ENCODE measurements at regions not wholly inside any gene's neighbourhood (a gene's known extent, or its start where the extent isn't known, plus 50 kb on each side); places are given as distances from the start of the nearest gene placed in this dataset.

DNA sequence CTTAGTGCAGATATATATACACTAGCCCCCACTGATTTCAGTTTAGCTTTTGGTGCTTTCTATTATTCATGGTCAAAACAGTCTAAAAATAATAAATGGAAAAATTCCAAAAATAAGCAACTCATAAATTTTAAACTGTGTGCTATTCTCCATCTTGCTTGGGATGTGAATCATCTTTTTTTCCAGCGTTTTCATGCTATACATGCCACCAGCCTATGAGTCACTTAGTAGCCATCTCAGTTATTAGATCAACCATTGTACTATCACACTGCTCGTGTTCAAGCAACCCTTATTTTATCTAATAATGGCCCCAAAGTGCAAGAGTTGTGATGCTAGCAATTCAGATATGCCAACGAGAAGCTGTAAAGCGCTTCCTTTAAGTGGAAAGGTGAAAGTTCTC, 73.9 kb upstream of the KRR1 start:
- no peaks in the 10 kb centered on the region for H3K79me2 ChIP-seq (ENCODE audit: insufficient read depth)
- no peaks in the 10 kb centered on the region for H3K9me3 ChIP-seq
- H2AFZ ChIP-seq (ENCODE audit: low read depth) = peak overlapping the region; percentile 83; the same call in 1 of the 2 replicates
- H3K4me1 ChIP-seq (ENCODE audit: control insufficient read depth in 1 of 2, insufficient read depth in 2 of 2, low read depth in 1 of 2, low read length in 1 of 2) = peaks cover 5 to 20% of the 10 kb centered on the region in 2 experiments
- H3K4me3 ChIP-seq (ENCODE audit: low read depth in 2 of 2, low read length in 1 of 2) = no peak overlapping the region; a peak in 1 of 4 replicates
- H3K9ac ChIP-seq = peak overlapping the region; percentile 22; the same call in 1 of the 2 replicates
- H3K27ac ChIP-seq (ENCODE audit: low read depth in 2 of 2, low read length in 1 of 2) = peak overlapping the region; percentile 43 to 85; a peak in 3 of 4 replicates
- CTCF ChIA-PET = interaction anchor here (0.6 to 2.8 kb wide), 4 partner anchors 11 to 451 kb away, joined by 3 to 8 read pairs (median 3); no protein-coding TSS in a partner anchor
- POLR2A ChIA-PET = no interaction called here
- no peaks in the 10 kb centered on the region for H3K36me3 ChIP-seq (replicated peaks in 1 of 2; ENCODE audit: control insufficient read depth in 1 of 2, insufficient read depth in 2 of 2, low read length in 1 of 2)
- no peaks in the 10 kb centered on the region for H4K20me1 ChIP-seq (ENCODE audit: insufficient read depth)
- H3F3A ChIP-seq (replicated peaks; ENCODE audit: insufficient read depth) = peaks cover 20% of the 10 kb centered on the region
- H3K4me2 ChIP-seq = peak overlapping the region; percentile 46
- WGBS (ENCODE audit: low lambda C conversion rate) = 14% methylated on average over 4 of the region's 4 CpGs
- no peak for DNase-seq
- H3K27me3 ChIP-seq (ENCODE audit: insufficient read depth) = no peaks in the 10 kb centered on the region
- H3K9me2 ChIP-seq = no peaks in the 10 kb centered on the region
- TF ChIP-seq FOXJ3 (CRISPR knock-in tag; IDR thresholded peaks at IDR 0.05) (no peak), ELF1 (IDR thresholded peaks at IDR 0.05) (no peak), TCF12 (IDR thresholded peaks at IDR 0.05) (peak; percentile 80), SIN3A (IDR thresholded peaks at IDR 0.05; ENCODE audit: borderline replicate concordance, low read depth, low read length) (no peak), RCOR1 (IDR thresholded peaks at IDR 0.05; ENCODE audit: low read length) (no peak), FOXM1 (IDR thresholded peaks at IDR 0.05; ENCODE audit: low read depth) (0 out of 2 replicates have a peak, but pooled peaks have one; percentile 37), GATA2 (CRISPR knock-in tag; IDR thresholded peaks at IDR 0.05) (no peak), NRF1 (IDR thresholded peaks at IDR 0.05; ENCODE audit: low read depth, low read length) (no peak), POLR2AphosphoS5 (IDR thresholded peaks at IDR 0.05; ENCODE audit: low read depth, low read length) (peak; percentile 71; the same call in 1 of the 2 replicates), RXRA (IDR thresholded peaks at IDR 0.05; ENCODE audit: borderline replicate concordance, low read depth) (peak; percentile 18; the same call in 1 of the 2 replicates), RFX5 (IDR thresholded peaks at IDR 0.05; ENCODE audit: low read length) (no peak), NFIC (IDR thresholded peaks at IDR 0.05; ENCODE audit: borderline replicate concordance) (peak; percentile 46; the same call in 1 of the 2 replicates), TAF1 (IDR thresholded peaks at IDR 0.05; ENCODE audit: borderline replicate concordance, low read depth, low read length) (no peak), EP300 (IDR thresholded peaks at IDR 0.05; ENCODE audit: borderline replicate concordance in 1 of 2, low read depth in 1 of 2, low read length in 1 of 2) (peak in 1 of 2 experiments; percentile 82; a peak in 2 of 4 replicates), FOSL2 (IDR thresholded peaks at IDR 0.05; ENCODE audit: borderline replicate concordance, low read depth) (peak; percentile 95), JUND (IDR thresholded peaks at IDR 0.05) (peak; percentile 96), GABPA (IDR thresholded peaks at IDR 0.05; ENCODE audit: low read depth) (no peak), SMC3 (IDR thresholded peaks at IDR 0.05; ENCODE audit: low read depth, low read length) (no peak), TEAD4 (IDR thresholded peaks at IDR 0.05; ENCODE audit: borderline replicate concordance, insufficient read depth) (peak; percentile 78; the same call in 1 of the 2 replicates), RAD21 (IDR thresholded peaks at IDR 0.05; ENCODE audit: low read length) (no peak), MEF2A (IDR thresholded peaks at IDR 0.05; ENCODE audit: borderline replicate concordance, low read depth) (peak; percentile 91)
- TF ChIP-seq, protein P1, sequence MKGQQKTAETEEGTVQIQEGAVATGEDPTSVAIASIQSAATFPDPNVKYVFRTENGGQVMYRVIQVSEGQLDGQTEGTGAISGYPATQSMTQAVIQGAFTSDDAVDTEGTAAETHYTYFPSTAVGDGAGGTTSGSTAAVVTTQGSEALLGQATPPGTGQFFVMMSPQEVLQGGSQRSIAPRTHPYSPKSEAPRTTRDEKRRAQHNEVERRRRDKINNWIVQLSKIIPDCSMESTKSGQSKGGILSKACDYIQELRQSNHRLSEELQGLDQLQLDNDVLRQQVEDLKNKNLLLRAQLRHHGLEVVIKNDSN (IDR thresholded peaks at IDR 0.05; ENCODE audit: borderline replicate concordance, low read depth) = no peak
- TF ChIP-seq, protein P2, sequence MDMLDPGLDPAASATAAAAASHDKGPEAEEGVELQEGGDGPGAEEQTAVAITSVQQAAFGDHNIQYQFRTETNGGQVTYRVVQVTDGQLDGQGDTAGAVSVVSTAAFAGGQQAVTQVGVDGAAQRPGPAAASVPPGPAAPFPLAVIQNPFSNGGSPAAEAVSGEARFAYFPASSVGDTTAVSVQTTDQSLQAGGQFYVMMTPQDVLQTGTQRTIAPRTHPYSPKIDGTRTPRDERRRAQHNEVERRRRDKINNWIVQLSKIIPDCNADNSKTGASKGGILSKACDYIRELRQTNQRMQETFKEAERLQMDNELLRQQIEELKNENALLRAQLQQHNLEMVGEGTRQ (IDR thresholded peaks at IDR 0.05; ENCODE audit: borderline replicate concordance, low read depth, low read length) = no peak
- TF ChIP-seq, protein P3, sequence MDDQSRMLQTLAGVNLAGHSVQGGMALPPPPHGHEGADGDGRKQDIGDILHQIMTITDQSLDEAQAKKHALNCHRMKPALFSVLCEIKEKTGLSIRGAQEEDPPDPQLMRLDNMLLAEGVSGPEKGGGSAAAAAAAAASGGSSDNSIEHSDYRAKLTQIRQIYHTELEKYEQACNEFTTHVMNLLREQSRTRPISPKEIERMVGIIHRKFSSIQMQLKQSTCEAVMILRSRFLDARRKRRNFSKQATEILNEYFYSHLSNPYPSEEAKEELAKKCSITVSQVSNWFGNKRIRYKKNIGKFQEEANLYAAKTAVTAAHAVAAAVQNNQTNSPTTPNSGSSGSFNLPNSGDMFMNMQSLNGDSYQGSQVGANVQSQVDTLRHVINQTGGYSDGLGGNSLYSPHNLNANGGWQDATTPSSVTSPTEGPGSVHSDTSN (IDR thresholded peaks at IDR 0.05) = peak; percentile 78
- TF ChIP-seq, protein P4, sequence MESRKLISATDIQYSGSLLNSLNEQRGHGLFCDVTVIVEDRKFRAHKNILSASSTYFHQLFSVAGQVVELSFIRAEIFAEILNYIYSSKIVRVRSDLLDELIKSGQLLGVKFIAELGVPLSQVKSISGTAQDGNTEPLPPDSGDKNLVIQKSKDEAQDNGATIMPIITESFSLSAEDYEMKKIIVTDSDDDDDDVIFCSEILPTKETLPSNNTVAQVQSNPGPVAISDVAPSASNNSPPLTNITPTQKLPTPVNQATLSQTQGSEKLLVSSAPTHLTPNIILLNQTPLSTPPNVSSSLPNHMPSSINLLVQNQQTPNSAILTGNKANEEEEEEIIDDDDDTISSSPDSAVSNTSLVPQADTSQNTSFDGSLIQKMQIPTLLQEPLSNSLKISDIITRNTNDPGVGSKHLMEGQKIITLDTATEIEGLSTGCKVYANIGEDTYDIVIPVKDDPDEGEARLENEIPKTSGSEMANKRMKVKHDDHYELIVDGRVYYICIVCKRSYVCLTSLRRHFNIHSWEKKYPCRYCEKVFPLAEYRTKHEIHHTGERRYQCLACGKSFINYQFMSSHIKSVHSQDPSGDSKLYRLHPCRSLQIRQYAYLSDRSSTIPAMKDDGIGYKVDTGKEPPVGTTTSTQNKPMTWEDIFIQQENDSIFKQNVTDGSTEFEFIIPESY (IDR thresholded peaks at IDR 0.05; ENCODE audit: borderline replicate concordance, low read depth) = no peak
- TF ChIP-seq, protein P5, sequence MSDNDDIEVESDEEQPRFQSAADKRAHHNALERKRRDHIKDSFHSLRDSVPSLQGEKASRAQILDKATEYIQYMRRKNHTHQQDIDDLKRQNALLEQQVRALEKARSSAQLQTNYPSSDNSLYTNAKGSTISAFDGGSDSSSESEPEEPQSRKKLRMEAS (IDR thresholded peaks at IDR 0.05; ENCODE audit: low read depth) = peak; percentile 63; the same call in 1 of the 2 replicates
- TF ChIP-seq, protein P6, sequence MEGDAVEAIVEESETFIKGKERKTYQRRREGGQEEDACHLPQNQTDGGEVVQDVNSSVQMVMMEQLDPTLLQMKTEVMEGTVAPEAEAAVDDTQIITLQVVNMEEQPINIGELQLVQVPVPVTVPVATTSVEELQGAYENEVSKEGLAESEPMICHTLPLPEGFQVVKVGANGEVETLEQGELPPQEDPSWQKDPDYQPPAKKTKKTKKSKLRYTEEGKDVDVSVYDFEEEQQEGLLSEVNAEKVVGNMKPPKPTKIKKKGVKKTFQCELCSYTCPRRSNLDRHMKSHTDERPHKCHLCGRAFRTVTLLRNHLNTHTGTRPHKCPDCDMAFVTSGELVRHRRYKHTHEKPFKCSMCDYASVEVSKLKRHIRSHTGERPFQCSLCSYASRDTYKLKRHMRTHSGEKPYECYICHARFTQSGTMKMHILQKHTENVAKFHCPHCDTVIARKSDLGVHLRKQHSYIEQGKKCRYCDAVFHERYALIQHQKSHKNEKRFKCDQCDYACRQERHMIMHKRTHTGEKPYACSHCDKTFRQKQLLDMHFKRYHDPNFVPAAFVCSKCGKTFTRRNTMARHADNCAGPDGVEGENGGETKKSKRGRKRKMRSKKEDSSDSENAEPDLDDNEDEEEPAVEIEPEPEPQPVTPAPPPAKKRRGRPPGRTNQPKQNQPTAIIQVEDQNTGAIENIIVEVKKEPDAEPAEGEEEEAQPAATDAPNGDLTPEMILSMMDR (IDR thresholded peaks at IDR 0.05) = no peak
- TF ChIP-seq, protein P7, sequence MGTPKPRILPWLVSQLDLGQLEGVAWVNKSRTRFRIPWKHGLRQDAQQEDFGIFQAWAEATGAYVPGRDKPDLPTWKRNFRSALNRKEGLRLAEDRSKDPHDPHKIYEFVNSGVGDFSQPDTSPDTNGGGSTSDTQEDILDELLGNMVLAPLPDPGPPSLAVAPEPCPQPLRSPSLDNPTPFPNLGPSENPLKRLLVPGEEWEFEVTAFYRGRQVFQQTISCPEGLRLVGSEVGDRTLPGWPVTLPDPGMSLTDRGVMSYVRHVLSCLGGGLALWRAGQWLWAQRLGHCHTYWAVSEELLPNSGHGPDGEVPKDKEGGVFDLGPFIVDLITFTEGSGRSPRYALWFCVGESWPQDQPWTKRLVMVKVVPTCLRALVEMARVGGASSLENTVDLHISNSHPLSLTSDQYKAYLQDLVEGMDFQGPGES (IDR thresholded peaks at IDR 0.05; ENCODE audit: low read depth, low read length) = no peak
